ENCODE measurements at regions not wholly inside any gene's neighbourhood (a gene's known extent, or its start where the extent isn't known, plus 50 kb on each side); places are given as distances from the start of the nearest gene placed in this dataset.

DNA sequence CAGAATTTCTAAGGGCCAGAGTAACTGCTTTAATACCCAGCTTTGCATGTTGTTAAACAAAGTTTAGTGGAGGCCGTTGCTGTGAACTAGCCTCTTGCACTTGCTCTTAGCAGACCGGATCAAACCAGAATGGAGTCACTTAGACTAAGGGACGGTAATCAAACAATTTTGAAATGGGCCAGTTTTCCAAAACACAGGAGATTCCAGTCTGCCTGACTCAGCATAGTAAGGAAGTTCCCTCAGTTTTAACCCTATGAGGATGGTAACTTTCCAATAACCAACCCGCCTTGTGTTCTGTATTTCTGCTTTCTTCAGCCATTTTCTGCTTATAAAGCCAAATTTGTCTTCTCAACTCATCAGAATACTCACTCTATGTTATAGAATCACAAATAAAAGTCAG, 77.2 kb upstream of the WDR72 start:
- CTCF ChIA-PET, result no interaction called here
- peaks cover 28% of the 10 kb centered on the region for H3K4me1 Mint-ChIP-seq
- POLR2A ChIA-PET, result no interaction called here
- 0 out of 2 replicates have a peak, but pooled peaks cover 3% of the 10 kb centered on the region for H3K27me3 Mint-ChIP-seq (ENCODE audit: low read depth)
- DNase-seq (ENCODE audit: low spot score) (no peak), ATAC-seq (no peak)
- H3K9me3 Mint-ChIP-seq, result no peaks in the 10 kb centered on the region
- H3K4me3 Mint-ChIP-seq, result no peak overlapping the region
- H3K27ac Mint-ChIP-seq, result no peak overlapping the region
- no peaks in the 10 kb centered on the region for H3K36me3 Mint-ChIP-seq
- no peak for TF ChIP-seq ZNF281 (CRISPR knock-in tag; IDR thresholded peaks at IDR 0.05)
- no peak for TF ChIP-seq SP1 (CRISPR knock-in tag; conservative IDR thresholded peaks at IDR 0.05)
- TF ChIP-seq CREB1 (CRISPR knock-in tag; IDR thresholded peaks at IDR 0.05), result no peak
- no peak for TF ChIP-seq SMAD4 (CRISPR knock-in tag; IDR thresholded peaks at IDR 0.05)
- TF ChIP-seq ZMAT4 (CRISPR knock-in tag; IDR thresholded peaks at IDR 0.05), result no peak
- TF ChIP-seq CBFB (CRISPR knock-in tag; IDR thresholded peaks at IDR 0.05; ENCODE audit: low read depth), result no peak
- TF ChIP-seq RORB (CRISPR knock-in tag; IDR thresholded peaks at IDR 0.05), result no peak
- no peak for TF ChIP-seq ATF2 (CRISPR knock-in tag; IDR thresholded peaks at IDR 0.05; ENCODE audit: borderline replicate concordance, low read depth)
- TF ChIP-seq JAZF1 (CRISPR knock-in tag; IDR thresholded peaks at IDR 0.05), result no peak
- no peak for TF ChIP-seq E2F5 (CRISPR knock-in tag; IDR thresholded peaks at IDR 0.05)

GRCh38 chr15:53835309-53835708, 75.8 kb upstream of the WDR72 start:
- no peak overlapping the region for H3K4me3 Mint-ChIP-seq
- POLR2A ChIA-PET, result no interaction called here
- 0 out of 2 replicates have a peak, but pooled peaks cover 3% of the 10 kb centered on the region for H3K27me3 Mint-ChIP-seq (ENCODE audit: low read depth)
- DNase-seq (ENCODE audit: low spot score) (no peak), ATAC-seq (no peak)
- no peaks in the 10 kb centered on the region for H3K9me3 Mint-ChIP-seq
- peaks cover 39% of the 10 kb centered on the region for H3K4me1 Mint-ChIP-seq
- no peaks in the 10 kb centered on the region for H3K36me3 Mint-ChIP-seq
- CTCF ChIA-PET, result no interaction called here
- no peak overlapping the region for H3K27ac Mint-ChIP-seq
- TF ChIP-seq EMX1 (CRISPR knock-in tag; IDR thresholded peaks at IDR 0.05) (no peak), ATF1 (CRISPR knock-in tag; IDR thresholded peaks at IDR 0.05) (no peak), ZNF423 (CRISPR knock-in tag; IDR thresholded peaks at IDR 0.05) (no peak), GABPB1 (CRISPR knock-in tag; IDR thresholded peaks at IDR 0.05) (no peak), ZNF425 (CRISPR knock-in tag; conservative IDR thresholded peaks at IDR 0.05) (no peak), FOXJ3 (CRISPR knock-in tag; IDR thresholded peaks at IDR 0.05; ENCODE audit: borderline replicate concordance) (no peak), TCF7 (CRISPR knock-in tag; IDR thresholded peaks at IDR 0.05; ENCODE audit: low read depth) (no peak), ZNF263 (CRISPR knock-in tag; IDR thresholded peaks at IDR 0.05; ENCODE audit: low read depth) (no peak), GRHL2 (CRISPR knock-in tag; IDR thresholded peaks at IDR 0.05; ENCODE audit: insufficient replicate concordance, severe bottlenecking) (no peak), IRF2 (CRISPR knock-in tag; IDR thresholded peaks at IDR 0.05; ENCODE audit: borderline replicate concordance, low read depth) (no peak), ZNF121 (CRISPR knock-in tag; IDR thresholded peaks at IDR 0.05) (no peak), E2F5 (CRISPR knock-in tag; IDR thresholded peaks at IDR 0.05) (no peak), IRF1 (CRISPR knock-in tag; IDR thresholded peaks at IDR 0.05) (no peak), ATF3 (CRISPR knock-in tag; conservative IDR thresholded peaks at IDR 0.05) (no peak), MYBL2 (CRISPR knock-in tag; IDR thresholded peaks at IDR 0.05) (no peak)
- TF ChIP-seq, protein P1, sequence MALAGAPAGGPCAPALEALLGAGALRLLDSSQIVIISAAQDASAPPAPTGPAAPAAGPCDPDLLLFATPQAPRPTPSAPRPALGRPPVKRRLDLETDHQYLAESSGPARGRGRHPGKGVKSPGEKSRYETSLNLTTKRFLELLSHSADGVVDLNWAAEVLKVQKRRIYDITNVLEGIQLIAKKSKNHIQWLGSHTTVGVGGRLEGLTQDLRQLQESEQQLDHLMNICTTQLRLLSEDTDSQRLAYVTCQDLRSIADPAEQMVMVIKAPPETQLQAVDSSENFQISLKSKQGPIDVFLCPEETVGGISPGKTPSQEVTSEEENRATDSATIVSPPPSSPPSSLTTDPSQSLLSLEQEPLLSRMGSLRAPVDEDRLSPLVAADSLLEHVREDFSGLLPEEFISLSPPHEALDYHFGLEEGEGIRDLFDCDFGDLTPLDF (CRISPR knock-in tag; IDR thresholded peaks at IDR 0.05), result no peak

Data from WTC11 (cell line).